Activated T-helper 1 cell treated with anti-CD3 and anti-CD28 coated beads, Interleukin-12 subunit alpha, Interleukin-12 subunit beta, Interleukin-2, Interleukin-4 antibody, amounts not matched to agents 30 ng/mL and 10 ng/mL and 1 ng/mL, durations not matched to agents 14 hours and 24 hours and 36 hours (primary cell): ENCODE measurements at regions not wholly inside any gene's neighbourhood (a gene's known extent, or its start where the extent isn't known, plus 50 kb on each side); places are given as distances from the start of the nearest gene placed in this dataset.
"Not testable (repeated sequence)": the region's sequence is repeated elsewhere in the genome, so short reads cannot be mapped to it uniquely, and the experiment has no call there.

Source experiments
- DNase-seq: peaks from one replicate; pipeline ENCODE4 v3.0.0; 2021; ENCODE audit warnings: low spot score
- H3K27ac Mint-ChIP-seq: one replicate; pipeline ENCODE4 v1.8.0; 2021; ENCODE audit warnings: mild to moderate bottlenecking, mixed read lengths
- H3K27me3 Mint-ChIP-seq: one replicate; pipeline ENCODE4 v1.8.0; 2022; ENCODE audit warnings: mild to moderate bottlenecking, moderate library complexity, mixed read lengths; ENCODE audit not compliant: insufficient read depth
- H3K36me3 Mint-ChIP-seq: one replicate; pipeline ENCODE4 v1.8.0; 2021; ENCODE audit warnings: low read depth, mixed read lengths
- H3K4me1 Mint-ChIP-seq: one replicate; pipeline ENCODE4 v1.8.0; 2021; ENCODE audit warnings: low read depth, mixed read lengths
- H3K4me3 Mint-ChIP-seq: one replicate; pipeline ENCODE4 v1.8.0; 2021; ENCODE audit warnings: mild to moderate bottlenecking, moderate library complexity, mixed read lengths
- H3K9me3 Mint-ChIP-seq: one replicate; pipeline ENCODE4 v1.8.0; 2021; ENCODE audit warnings: mixed read lengths
- intact Hi-C: fragments of 100-400 bp; cut with micrococcal nuclease; formaldehyde crosslinking; loops from one replicate; pipeline ENCODE4 v1.15.1; 2024

GRCh38 chr14:105641075-105641937 is 114.9 kb downstream of the TMEM121 start:
- no peak for DNase-seq
- Mint-ChIP-seq H3K4me3 (no peak overlapping the region), H3K27me3 (no peaks in the 10 kb centered on the region), H3K9me3 (no peaks in the 10 kb centered on the region), H3K36me3 (no peaks in the 10 kb centered on the region), H3K4me1 (no peaks in the 10 kb centered on the region), H3K27ac (no peak overlapping the region)
- intact Hi-C loops = no loop called here

GRCh38 chr14:105641951-105642350 is 115.6 kb downstream of the TMEM121 start:
- H3K27me3 Mint-ChIP-seq, DNase-seq, H3K27ac Mint-ChIP-seq, H3K36me3 Mint-ChIP-seq, H3K4me3 Mint-ChIP-seq, H3K4me1 Mint-ChIP-seq, H3K9me3 Mint-ChIP-seq, intact Hi-C loops: not testable (repeated sequence)

DNA sequence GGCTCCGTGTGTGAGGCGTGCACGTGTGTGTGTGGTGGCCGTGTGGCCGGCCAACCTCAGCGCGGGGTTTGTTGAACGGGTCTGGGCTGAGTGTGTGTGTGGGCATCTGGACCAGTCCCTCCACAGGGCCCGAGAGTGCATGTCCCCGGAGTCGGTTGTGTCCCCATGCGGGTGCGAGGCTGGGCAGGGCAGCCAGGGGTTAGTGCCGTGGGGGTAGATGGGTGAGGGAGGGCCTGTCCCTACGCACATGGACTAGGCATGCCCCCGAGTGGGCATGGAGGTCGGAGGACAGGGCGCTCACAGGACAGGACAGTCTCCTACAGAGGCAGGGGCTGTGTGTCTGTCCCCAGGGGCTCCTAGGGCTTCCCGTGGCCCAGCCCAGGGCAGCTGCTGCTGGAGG is 116.1 kb downstream of the TMEM121 start:
- H3K4me3 Mint-ChIP-seq, DNase-seq, H3K27me3 Mint-ChIP-seq, H3K4me1 Mint-ChIP-seq, H3K36me3 Mint-ChIP-seq, intact Hi-C loops, H3K9me3 Mint-ChIP-seq, H3K27ac Mint-ChIP-seq: not testable (repeated sequence)

DNA sequence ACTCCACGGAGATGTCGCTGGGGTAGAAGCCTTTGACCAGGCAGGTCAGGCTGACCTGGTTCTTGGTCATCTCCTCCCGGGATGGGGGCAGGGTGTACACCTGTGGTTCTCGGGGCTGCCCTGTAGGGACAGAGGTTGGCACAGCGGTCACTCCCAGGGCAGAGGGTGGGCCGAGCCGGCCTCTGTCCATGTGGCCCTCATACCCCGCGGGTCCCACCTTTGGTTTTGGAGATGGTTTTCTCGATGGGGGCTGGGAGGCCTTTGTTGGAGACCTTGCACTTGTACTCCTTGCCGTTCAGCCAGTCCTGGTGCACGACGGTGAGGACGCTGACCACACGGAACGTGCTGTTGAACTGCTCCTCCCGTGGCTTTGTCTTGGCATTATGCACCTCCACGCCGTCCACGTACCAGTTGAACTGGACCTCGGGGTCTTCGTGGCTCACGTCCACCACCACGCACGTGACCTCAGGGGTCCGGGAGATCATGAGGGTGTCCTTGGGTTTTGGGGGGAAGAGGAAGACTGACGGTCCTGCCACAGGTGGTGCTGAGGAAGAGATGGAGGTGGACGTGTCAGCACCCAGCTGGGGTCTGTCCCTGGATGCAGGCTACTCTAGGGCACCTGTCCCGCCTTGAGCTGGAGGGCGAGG is 117.1 kb downstream of the TMEM121 start:
- H3K9me3 Mint-ChIP-seq, H3K36me3 Mint-ChIP-seq, DNase-seq, H3K4me1 Mint-ChIP-seq, H3K27me3 Mint-ChIP-seq, intact Hi-C loops, H3K27ac Mint-ChIP-seq, H3K4me3 Mint-ChIP-seq: not testable (repeated sequence)

DNA sequence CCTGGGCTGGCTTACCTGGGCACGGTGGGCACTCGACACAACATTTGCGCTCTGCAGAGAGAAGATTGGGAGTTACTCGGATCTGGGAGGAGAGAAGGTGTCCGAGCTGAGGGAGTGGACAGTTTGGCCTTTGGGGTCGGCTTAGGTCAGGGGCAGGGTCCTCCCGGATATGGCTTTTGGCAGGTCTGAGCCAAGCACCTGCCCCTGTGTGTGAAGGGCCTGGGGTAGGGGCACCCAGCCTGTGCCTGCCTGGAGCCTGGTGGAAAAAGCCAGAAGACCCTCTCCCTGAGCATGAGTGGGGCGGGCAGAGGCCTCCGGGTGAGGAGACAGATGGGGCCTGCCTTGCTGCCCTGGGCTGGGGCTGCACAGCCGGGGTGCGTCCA is 117.7 kb downstream of the TMEM121 start:
- H3K27me3 Mint-ChIP-seq, H3K4me1 Mint-ChIP-seq, H3K4me3 Mint-ChIP-seq, H3K36me3 Mint-ChIP-seq, H3K9me3 Mint-ChIP-seq, intact Hi-C loops, DNase-seq, H3K27ac Mint-ChIP-seq: not testable (repeated sequence)

- H3K36me3 Mint-ChIP-seq, H3K4me3 Mint-ChIP-seq, H3K9me3 Mint-ChIP-seq, DNase-seq, H3K27me3 Mint-ChIP-seq, intact Hi-C loops, H3K27ac Mint-ChIP-seq, H3K4me1 Mint-ChIP-seq: not testable (repeated sequence)
These were observed 118.1 kb downstream of the TMEM121 start for GRCh38 chr14:105644457-105644856.

DNA sequence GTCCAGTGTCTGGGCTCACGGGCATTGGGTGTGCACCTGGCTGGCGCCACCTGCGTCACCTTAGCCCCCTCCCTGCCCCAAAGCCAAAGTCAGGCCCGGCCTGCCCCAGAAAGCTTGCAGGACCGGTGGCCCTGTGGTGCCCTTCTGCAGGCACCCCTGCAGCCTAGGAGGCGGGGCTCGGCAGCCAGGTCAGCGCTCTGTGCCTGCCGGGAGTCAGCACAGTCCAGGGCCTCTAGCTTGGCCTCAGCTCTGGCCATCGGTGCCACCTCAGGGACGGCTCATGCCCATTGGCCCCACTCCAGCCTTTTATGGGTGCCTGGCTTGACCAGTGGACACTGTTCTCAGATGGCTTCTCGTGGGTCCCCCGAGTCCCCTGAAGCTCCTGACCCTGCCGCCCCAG is 118.5 kb downstream of the TMEM121 start:
- H3K9me3 Mint-ChIP-seq, H3K36me3 Mint-ChIP-seq, intact Hi-C loops, H3K4me3 Mint-ChIP-seq, DNase-seq, H3K27me3 Mint-ChIP-seq, H3K4me1 Mint-ChIP-seq, H3K27ac Mint-ChIP-seq: not testable (repeated sequence)

GRCh38 chr14:105645389-105645788 is 119.0 kb downstream of the TMEM121 start:
- H3K9me3 Mint-ChIP-seq, H3K4me1 Mint-ChIP-seq, H3K27ac Mint-ChIP-seq, H3K4me3 Mint-ChIP-seq, H3K36me3 Mint-ChIP-seq, H3K27me3 Mint-ChIP-seq, intact Hi-C loops, DNase-seq: not testable (repeated sequence)

DNA sequence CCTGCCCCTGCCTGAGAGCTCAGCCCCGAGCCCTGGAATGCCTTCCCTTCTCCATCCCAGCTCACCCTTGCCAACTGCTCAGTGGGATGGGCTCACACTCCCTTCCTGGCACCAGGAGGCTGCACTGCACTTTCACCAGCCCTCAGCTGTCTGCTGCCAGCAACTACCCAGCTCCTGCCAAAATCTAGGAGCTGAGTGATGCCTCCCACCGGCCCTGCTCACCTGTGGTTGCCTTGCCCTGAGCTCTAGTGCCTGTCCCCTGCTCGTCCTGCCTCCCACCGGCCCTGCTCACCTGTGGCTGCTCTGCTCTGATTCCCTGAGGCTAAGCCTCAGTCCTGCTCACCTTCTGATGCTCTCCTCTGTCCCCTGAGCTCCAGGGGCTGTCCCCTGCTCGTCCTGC is 119.8 kb downstream of the TMEM121 start:
- no peaks in the 10 kb centered on the region for H3K36me3 Mint-ChIP-seq
- H3K4me1 Mint-ChIP-seq = no peaks in the 10 kb centered on the region
- H3K4me3 Mint-ChIP-seq = no peak overlapping the region
- H3K27ac Mint-ChIP-seq = no peak overlapping the region
- H3K27me3 Mint-ChIP-seq = no peaks in the 10 kb centered on the region
- intact Hi-C loops = no loop called here
- no peaks in the 10 kb centered on the region for H3K9me3 Mint-ChIP-seq
- no peak for DNase-seq

DNA sequence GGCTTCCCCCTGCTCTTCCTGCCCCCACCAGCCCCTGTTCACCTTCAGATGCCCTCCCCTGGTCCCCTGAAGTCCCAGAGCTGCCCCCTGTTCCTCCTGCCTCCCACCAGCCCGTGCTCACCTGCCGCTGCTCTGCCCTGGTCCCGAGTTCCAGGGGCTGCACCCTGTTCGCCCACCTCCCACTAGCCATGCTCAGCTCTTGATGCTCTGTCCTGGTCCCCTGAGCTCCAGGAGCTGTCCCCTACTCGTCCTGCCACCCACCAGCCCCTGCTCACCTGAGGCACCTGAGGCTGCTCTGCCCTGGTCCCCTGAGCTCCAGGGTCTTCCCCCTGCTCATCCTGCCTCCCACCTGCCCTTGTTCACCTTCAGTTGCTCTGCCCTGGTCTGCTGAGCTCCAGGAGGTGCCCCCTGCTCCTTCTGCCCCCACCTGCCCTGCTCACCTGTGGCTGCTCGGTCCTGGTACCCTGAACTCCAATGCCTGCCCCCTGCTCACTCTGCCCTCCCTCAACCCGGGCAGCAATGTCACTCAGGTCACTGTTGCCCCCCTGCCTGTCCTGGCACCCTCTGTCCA is 120.4 kb downstream of the TMEM121 start:
- H3K9me3 Mint-ChIP-seq, H3K4me1 Mint-ChIP-seq, intact Hi-C loops, DNase-seq, H3K4me3 Mint-ChIP-seq, H3K27me3 Mint-ChIP-seq, H3K27ac Mint-ChIP-seq, H3K36me3 Mint-ChIP-seq: not testable (repeated sequence)

DNA sequence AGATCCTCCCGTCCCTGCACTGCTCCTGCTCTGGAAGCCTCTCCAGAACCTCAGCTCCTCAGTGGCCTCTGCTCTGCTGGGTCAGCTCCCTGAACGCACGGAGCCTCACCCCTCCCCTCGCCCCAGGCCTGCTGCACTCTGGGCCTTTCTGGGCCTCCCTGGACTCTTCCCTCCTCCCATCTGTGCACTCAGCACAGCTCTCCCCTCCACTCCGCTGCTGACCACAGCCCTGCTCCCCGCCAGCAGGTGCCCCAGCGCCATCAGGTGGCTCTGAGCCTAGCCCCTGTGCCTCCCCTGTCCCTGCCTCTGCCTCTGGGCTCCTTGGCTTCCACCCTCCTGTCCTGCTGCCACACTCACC is 121.0 kb downstream of the TMEM121 start:
- H3K27ac Mint-ChIP-seq, DNase-seq, H3K27me3 Mint-ChIP-seq, intact Hi-C loops, H3K9me3 Mint-ChIP-seq, H3K36me3 Mint-ChIP-seq, H3K4me3 Mint-ChIP-seq, H3K4me1 Mint-ChIP-seq: not testable (repeated sequence)

DNA sequence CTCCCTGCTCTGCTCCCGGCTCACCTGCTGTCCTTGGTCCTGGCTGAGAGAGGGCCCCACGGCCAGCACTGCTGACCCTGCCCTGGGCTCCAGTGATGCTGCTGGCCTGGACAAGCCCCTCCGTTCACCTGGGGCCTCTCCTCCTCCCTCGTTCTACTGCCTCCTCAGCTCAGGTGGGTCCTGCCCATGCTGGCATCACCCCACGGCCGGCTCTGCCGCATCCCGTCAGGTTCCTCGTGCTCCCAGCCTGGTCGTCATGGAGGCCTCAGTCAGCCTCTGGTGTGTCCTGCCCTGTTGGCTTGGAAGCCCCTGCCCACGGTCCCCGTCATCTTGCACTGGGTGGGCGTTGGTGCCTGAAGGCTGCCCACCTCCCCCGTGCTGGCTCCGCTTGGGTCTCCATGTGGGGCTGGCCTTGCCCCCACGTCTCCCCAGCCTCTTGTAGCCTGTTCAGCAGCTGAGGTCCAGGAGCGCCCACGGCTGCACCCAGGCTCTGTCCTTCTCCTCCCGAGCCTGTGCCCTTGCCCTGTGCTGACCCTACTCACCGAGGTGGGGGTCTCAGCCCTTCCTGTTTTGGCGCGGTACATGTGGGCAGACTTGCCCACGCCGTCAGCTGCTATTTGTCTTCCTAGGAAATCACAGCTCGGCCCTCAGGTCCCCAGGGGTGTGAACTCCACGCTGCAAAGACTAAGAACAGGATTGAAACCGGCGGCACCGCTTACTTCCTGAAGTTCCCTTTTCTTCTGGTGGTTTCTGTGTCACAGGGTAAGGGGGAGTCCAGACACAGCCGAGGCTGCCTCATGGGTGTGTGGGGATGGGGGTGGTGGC is 121.6 kb downstream of the TMEM121 start:
- Mint-ChIP-seq H3K36me3 (no peaks in the 10 kb centered on the region), H3K27me3 (no peaks in the 10 kb centered on the region), H3K4me3 (no peak overlapping the region), H3K9me3 (no peaks in the 10 kb centered on the region), H3K27ac (no peak overlapping the region), H3K4me1 (no peaks in the 10 kb centered on the region)
- intact Hi-C loops = no loop called here
- no peak for DNase-seq
